ENCODE measurements at regions not wholly inside any gene's neighbourhood (a gene's known extent, or its start where the extent isn't known, plus 50 kb on each side); places are given as distances from the start of the nearest gene placed in this dataset.

DNA sequence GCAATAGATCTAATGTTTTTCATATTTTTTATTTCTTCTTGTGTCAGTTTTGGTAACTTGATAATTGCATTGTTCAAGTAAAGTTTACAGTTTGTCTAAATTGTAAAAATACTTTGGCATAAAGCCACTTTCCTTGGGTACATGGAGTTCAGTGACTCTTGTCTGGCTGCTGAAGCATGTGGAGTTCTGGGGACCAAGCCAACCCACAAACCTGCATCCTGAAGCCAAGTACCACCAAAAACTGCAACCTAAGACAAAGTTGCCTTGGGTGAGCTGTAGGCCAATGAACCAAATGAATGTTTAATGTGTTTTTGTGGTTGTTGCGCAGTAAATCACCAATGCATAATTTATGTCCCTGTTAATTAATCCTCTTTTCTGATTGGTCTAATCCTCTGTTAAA is 872.6 kb downstream of the BCL11A start:
- DNase-seq (ENCODE audit: low read depth in 3 of 3): no peak

DNA sequence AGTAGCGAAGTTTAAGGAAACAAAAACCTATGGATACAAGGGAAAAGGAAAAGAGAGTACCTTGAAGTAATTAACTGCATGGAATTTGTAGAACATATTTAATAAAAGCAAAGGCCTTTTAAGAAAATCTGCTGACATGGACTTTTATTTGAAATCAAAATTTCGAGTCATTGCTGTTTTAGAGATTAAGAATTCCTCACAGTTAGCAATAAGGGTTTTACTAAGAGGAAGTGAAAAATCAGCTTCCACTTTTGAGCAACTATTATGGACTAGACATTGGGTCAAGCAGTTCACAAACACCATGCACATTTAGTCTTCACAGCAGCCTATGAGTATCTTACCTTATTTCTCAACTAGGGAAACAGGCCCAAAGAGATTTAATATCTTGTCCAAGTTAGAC is 876.3 kb downstream of the BCL11A start:
- no peak for DNase-seq (ENCODE audit: low read depth in 3 of 3)

DNA sequence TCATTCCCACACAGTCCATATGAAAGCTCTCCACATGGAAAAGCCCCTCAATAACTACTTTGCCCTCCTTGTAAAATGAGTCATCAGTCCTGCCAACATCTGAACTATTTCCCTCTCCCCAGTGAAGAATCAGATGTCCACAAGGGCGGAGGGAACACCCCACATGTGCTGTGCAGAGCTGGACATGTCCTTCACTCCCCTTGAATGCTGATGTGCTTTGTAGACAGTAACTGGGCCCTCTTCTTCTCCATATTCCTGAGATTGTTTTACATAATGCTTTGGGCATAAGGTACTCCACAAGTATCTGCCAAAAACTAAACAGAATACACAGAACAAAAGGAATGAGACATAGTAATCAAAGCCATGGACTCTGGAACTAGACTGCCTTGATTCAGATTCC is 879.4 kb downstream of the BCL11A start:
- no peak for DNase-seq (ENCODE audit: low read depth in 3 of 3)

DNA sequence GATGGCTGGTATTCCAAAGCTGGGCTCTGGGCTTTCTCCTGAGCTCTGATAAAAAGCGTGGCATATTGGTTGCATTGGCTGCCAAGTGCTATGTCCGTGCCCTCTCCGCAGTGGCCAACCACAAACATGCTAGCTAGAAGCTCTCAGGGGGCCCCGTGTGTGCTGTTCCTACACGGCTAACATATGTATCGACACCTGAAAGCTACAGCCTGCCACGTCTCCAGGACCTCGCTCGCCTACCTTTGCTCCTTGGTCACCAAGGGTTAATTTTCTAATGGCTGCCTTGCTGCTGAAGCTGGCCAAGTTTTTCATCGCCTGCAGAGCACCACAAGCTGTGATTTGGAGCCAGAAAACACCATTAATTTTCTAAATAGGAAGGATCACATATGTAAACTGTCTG is 888.4 kb downstream of the BCL11A start:
- no peak for DNase-seq (ENCODE audit: low read depth in 3 of 3)

DNA sequence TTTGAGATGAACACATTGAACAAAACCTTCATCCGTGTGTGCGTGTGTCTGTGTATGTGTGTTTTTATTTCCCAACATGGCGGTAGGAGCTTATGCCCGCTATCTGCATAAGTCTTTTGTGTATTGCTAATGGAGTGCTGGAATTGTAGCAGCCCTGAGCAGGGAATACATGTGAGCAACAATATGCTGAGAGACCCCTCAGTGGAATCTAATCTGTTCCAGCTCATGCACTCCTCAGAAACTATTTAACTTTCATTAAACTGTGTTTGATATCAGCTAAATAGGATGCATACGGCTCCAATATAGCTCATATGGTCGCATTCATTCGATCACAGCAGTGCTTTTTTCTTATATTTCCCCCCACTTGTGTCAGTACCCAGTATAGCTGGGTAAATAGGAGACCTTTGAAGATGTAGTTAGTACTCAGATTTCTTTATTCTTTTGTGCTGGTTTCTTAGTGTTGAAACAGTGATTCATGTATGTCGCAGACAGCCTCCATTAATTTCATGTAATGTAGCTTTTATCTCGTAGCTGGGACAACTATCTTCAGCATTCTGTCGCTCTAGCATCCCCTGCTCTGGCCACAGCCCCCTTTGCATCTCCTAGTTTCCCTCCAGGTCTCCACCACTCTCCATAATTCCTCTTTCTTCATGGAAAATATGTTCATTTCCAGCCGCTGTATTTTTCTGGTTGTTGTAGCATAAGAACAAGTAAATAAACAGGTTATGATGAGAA is 891.2 kb downstream of the BCL11A start:
- no peak for DNase-seq (ENCODE audit: low read depth in 3 of 3)

DNA sequence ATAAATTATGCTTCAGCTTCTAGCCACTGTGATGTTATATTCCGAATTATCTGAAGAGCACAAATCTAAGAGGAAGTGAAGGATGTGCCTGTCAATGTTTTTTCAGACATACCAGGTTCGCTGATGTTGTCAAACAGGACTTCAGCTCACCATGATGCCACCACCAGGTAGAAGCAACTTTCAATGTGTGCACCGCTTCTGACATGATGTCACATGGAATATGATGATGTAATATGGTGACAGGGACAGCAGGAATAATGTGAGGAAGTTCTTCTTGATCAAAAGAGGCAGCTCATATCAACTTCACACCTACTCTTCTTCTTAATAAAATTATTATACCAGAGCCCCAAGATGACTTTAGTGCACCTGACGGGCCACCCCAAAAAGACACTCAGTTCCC is 893.2 kb downstream of the BCL11A start:
- DNase-seq (ENCODE audit: low read depth in 3 of 3): no peak

DNA sequence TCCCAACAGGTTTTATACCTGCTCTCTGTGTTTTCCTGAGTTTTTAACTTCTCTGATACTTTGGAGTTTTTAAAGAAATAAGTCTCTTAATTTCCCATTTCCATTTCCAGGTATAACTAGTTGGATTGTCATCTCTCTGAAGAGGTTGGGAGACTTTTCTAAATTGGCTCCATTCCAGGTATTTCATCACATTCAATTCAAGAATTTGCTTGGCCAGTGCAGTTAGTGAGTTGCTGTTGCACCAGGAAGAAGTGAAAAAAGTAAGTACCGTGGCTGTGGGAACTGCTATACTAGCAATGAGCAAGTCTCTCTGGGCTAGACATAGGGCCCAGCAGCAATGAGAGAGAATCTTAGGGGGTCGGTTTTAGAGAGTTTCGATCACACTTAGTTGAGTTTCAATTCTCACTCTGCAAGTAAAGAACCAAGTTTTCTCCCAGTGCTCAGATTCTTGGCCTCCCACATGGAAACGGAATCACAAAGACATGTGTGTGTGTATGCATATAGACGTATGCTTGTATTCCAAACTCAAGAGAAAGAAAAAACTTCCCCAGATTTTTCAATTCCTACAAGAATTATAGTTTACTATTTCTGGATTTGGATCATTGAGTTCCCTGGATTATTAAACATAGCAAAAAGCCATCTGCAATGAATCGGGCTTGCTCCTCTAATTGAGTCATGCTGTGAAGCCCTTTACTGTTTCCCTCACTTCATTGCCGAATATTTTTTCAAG is 894.4 kb downstream of the BCL11A start:
- no peak for DNase-seq (ENCODE audit: low read depth in 3 of 3)

DNA sequence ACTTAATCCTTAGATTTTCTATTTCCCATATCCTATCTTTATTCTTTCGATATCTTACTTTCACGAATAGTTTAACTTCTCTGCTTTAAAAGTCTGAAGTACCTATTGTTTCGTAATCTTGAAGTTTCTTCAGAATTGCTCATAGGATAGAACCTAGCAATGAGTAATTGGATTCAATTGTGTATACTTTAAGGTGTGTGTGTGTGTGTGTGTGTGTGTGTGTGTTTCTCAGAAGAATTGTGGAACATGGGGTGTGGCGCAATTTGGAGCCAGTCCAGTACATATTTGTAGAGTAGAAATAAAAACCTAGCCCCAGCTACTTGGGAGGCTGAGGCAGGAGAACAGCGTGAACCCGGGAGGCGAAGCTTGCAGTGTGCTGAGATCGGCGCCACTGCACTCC is 897.6 kb downstream of the BCL11A start:
- no peak for DNase-seq (ENCODE audit: low read depth in 3 of 3)

DNA sequence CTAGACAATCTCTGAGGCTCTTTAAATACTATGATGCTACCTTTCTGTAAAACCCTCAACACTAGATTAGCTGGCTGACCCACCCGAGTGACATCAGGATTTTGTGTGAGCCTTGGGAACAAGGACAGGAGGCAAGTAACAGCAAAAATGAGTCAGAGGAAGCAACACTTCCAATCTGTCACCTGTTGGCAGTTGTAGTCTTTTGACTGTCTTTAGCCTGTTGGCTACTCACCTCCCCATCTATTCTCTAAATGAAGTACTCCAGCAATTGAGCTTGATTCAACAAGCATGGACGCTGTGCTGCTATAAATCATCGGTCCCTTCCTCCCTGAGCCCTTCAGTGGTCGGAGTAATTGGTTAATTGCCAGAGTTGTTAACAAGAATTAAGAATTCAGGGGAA is 898.7 kb downstream of the BCL11A start:
- no peak for DNase-seq (ENCODE audit: low read depth in 3 of 3)

DNA sequence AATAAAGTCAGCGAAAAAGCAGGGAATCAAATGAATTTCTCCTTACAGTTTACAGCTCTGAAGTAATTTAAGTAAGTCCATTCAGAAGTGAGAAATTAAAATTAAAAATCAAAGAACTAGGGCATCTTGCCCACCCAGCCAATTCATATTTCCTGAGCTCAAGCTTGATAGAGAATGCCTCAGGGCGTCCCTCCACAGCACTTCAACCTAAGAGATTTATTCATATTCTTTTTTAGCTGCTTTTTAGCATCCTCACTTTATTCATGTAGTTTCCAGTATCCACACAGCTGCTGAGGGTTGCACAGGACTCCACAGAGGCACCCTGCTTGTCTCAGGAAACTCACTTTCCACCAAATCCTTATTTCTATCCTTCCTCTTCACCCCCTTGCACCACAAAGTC is 900.3 kb downstream of the BCL11A start:
- no peak for DNase-seq (ENCODE audit: low read depth in 3 of 3)

DNA sequence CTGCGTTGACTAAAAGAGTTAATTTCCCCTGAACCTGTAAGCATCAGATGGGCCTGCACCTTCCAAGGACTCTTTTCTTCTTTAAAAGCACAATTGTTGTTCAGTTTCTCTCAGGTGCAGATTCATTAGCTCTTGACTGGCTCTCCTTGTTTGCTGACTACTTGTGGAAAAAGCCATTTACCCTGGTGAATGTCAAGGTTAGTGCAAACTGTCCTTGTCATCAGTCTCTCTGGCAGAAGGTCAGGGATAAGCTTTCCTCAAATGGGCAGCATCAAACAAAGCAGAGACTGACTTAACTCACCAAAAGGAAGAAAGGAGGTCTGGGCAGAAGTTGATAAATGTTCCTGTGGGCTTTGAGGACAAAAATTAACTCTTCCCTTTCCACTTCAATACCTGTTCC is 922.7 kb downstream of the BCL11A start:
- DNase-seq (ENCODE audit: low read depth in 3 of 3): no peak

DNA sequence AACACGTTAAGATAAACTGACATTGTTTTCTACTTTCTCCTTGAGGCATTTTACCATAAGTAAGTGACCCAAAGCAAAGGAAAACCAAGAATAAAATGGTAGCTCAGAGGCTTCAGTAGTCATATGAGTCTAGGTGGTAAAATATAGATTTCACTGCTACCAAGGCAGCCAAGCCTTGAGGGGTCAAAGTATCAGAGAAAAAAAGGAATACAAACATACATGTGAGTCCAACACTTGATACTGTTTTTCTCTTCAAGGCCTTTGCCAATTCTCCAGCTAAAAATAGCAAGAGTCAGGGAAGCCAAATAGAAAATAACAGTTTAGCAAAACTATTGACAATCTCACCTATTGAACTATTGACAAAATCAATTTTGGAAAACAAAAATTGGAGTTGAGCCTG is 925.9 kb downstream of the BCL11A start:
- no peak for DNase-seq (ENCODE audit: low read depth in 3 of 3)

DNA sequence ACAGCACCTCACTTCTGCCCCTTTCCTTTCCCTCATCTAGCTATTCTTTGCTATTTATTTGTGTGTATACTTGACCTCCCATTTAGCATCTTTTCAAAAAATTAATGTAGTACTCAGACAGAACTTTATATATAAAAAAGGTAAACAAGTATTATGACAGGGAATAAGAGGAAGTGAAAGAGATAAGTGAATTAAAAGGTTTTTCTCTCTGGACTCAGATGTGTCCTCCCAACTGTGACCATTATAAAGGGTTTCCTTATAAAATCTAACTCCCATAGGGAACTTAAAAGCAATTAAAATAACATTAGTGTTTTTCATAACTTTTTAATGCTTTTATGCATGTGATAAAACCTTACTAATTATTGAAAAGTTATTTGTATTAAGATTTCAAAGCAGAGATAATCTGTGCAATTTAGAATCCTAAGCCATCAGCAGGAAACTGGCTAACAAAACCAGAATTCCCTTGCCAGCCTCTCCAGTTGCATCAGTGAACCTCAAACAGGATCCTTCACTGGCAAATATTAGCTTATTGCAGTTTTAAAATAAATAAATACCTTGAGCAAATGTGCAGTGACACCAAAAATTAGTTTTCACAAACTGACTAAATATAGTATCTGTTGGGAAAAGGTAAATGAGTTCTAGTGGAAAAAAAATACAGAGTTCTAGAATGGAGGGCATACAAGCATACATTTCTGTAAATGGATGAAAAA is 930.7 kb downstream of the BCL11A start:
- no peak for DNase-seq (ENCODE audit: low read depth in 3 of 3)

DNA sequence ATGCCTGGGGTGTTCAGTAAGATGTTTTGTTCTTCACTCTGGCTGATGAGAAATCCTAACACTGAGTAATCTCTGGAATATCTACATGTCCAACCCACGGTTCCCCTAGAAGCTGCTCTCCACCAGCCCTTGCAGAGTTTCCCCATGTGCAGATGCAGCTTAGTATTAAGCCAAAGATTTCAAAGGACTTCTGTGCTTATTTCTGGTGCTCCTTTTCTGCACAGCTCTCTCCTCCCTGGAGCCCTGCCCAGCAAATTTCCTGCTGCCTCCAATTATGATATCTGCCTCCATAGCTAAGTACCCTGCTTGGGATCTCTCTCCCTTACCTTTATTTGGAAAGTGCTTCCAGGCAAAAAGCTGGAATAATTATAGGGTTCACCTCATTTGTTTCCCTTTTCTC is 949.3 kb downstream of the BCL11A start:
- no peak for DNase-seq (ENCODE audit: low read depth in 3 of 3)

DNA sequence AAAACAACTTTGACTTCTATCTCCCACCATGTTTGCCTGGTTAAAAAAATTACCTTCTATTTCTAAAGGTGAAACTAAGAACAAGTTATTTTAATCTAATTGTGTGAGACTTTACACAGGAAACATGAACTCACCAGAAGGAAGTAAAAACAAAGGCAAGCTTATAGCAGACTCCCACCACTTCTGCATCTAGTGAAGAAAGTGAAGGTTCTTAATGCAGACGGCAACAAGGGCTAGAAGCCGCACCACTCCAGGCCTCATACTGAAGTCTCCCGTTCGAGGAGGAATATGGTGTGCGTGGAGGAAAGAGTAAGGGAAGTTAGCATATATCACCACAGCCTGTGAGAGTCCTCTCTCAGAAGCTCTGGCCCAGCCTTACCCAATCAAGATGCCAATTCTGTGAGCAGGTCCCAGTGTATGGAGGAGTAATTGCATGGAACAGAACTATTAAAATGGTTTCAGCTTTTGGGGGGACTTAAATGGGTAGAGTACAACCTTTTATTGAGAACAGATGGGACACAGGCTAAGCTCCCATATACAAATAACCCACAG is 958.7 kb downstream of the BCL11A start:
- DNase-seq (ENCODE audit: low read depth in 3 of 3): no peak

DNA sequence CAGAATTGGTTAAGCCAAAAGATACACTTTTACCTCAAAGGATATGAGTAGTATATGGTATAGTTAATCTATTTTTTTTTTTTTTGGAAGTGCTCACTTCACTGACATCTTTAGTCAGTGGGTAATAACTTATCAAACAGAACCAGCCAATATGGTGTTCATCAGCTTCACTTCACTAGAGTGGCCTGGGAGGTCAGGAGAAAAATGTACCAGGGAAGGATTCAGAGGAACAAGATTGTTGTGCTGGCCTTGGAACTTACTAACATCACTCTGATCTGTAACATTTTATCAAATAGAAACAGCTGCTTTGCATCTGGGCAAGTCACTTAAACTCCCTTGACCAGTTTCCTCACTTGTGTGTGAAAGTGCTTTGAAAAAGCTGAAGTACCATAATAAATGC is 962.7 kb downstream of the BCL11A start:
- no peak for DNase-seq (ENCODE audit: low read depth in 3 of 3)

DNA sequence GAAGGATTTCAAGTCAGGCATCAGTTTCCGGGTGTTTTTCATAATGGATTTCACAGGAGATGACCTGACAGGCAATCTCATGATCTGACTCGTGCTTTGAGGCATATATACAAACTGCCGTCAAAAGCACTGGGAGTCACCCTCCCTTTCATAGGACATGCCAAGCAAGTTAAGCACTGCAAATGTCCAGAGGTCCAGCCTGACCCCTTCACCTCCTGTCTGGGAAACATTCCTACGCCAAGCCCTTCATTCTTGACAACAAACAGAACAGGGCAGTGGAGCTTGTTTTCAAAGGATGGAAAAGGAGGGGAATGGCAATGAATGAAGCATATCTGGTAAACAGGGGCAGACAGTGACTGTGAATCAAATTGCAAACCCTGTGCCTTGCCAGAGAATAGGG is 963.6 kb downstream of the BCL11A start:
- no peak for DNase-seq (ENCODE audit: low read depth in 3 of 3)

DNA sequence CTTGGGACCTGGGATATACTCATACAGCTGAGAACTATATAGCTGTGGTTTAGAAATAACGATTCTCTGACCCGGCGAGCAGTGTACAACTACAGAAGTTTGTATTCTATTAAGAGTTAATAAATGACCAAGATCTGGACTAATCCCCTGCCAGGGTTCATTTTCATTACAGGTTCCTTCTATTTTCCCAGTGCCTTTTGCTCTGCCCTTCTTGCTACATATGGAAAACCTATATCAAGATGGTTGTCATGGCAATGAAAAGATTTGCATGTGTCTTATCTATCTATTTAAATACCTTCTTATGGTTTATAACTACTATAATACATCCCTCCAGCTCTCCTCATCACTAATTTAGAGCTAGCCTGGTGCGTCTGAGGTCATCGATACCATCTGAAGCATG is 965.2 kb downstream of the BCL11A start:
- DNase-seq (ENCODE audit: low read depth in 3 of 3): no peak

DNA sequence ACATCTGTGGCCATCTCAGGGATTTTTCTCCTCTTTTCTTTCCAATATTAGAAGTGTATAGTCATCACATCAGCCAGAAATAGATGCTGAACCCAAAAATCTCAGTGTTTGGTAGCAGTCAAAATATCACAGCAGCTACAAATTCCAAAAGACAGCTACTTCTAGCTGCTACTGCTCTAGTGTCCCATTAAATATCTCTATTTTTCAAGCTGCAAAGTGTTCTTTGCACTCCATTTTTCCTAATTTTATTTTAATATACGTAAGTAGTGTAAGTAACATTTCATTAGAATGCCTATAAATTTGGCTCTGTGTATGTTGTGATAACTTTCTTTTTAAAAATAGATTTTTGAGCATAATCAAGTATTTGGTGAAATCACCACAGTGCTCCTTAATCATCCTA is 967.3 kb downstream of the BCL11A start:
- no peak for DNase-seq (ENCODE audit: low read depth in 3 of 3)

DNA sequence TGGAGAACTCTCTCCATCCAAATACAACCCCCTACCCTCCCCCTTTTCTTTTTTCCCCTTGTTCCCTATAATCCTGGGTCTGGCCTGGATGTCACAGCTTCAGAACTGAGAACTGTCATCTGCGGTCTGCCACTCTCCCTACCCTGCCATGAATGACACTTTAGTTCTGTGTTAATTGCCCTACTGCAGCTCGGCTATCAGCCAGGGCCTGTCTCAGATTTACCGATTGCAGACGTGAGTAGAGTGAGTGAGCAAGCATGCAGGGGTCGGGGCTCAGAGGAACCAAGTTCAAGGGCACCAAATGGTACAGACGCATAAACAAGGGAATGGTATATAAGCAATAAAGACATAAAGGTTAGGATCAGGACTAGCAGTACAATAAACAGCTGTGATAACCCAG is 967.8 kb downstream of the BCL11A start:
- no peak for DNase-seq (ENCODE audit: low read depth in 3 of 3)

DNA sequence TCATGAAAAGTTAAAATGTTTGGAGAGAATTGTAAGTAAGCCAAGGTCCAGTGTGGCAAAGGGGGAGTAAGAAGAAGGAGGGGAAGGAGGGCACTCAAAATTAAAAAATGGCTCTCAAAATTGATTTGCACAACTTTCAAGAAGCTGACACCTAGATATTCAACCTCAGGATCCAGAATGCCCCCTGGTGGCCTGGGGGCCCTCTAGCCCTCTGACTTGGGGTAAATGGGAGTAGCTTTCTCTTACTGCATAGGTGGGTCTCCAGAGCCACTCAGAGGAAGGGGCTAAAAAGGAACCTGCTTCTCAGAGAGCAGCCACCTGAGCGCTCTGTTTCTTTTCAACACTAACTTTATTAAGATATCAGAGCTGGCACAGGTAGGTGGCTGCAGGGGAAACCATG is 968.5 kb downstream of the BCL11A start:
- no peak for DNase-seq (ENCODE audit: low read depth in 3 of 3)

DNA sequence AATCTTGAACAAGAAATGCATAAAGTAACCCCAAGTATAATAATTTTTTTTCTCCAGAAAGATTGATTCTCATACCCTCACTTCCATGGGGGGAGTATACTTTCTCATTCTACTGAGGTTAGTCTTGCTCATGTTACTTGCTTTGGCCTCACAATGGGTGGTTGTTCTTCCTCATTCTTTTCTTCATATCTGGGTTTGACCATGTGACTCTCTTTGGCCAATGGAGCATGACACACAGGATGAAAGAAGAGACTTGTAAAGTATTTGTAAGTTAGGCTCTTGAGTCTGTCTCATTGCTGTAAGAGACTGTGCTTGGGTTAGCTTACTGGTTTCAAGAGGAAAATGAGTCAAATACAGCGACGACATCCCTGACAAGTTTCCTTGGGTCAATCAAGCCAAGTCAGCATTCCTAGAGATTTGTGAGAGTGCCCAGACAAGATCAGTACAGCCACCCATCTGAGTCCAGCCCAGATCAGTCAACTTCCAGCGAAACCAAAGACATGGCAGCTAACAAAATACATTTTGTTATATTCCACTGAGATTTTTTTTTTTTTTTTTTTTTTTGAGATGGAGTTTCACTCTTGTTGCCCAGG is 970.2 kb downstream of the BCL11A start:
- DNase-seq (ENCODE audit: low read depth in 3 of 3): no peak

Measured in stimulated activated CD4-positive, alpha-beta T cell treated with anti-CD3 and anti-CD28 coated beads, TNF-alpha, amount 100 ng/mL, for 4 hours (primary cell).